ENCODE measurements at regions not wholly inside any gene's neighbourhood (a gene's known extent, or its start where the extent isn't known, plus 50 kb on each side); places are given as distances from the start of the nearest gene placed in this dataset.

GRCh38 chr10:86600296-86600695 lies 54.1 kb upstream of the OPN4 start:
- no peaks in the 10 kb centered on the region for H3K4me1 ChIP-seq (ENCODE audit: control insufficient read depth, extremely low read depth, insufficient read depth, low read length)
- no peak overlapping the region for H3K4me2 ChIP-seq (ENCODE audit: extremely low read depth, insufficient read depth, low read length)
- H3K9me3 ChIP-seq (ENCODE audit: control insufficient read depth, insufficient read depth, low read depth, low read length), result no peaks in the 10 kb centered on the region
- H3K36me3 ChIP-seq (ENCODE audit: control insufficient read depth, insufficient read depth, low read length), result no peaks in the 10 kb centered on the region
- H3K27me3 ChIP-seq (ENCODE audit: control insufficient read depth, insufficient read depth, low read length), result no peaks in the 10 kb centered on the region
- H3K9ac ChIP-seq (ENCODE audit: insufficient read depth, low read length), result no peak overlapping the region
- H4K20me1 ChIP-seq (ENCODE audit: control insufficient read depth, extremely low read depth, insufficient read depth, low read length), result no peaks in the 10 kb centered on the region
- H3K79me2 ChIP-seq (ENCODE audit: control insufficient read depth, insufficient read depth, low read length), result no peaks in the 10 kb centered on the region
- TF ChIP-seq EZH2 (IDR thresholded peaks at IDR 0.05; ENCODE audit: low read length, missing control alignments) (no peak), CTCF (conservative IDR thresholded peaks at IDR 0.05 in 1 of 2, IDR thresholded peaks at IDR 0.05 in 1 of 2; ENCODE audit: low read depth in 1 of 2, low read length in 2 of 2) (no peak)
- no peak overlapping the region for H3K27ac ChIP-seq (ENCODE audit: insufficient read depth, low read length)
- H3K4me3 ChIP-seq (replicated peaks in 1 of 4; ENCODE audit: control extremely low read depth in 1 of 4, insufficient read depth in 1 of 4, low read depth in 3 of 4, low read length in 4 of 4), result no peak overlapping the region
- DNase-seq (ENCODE audit: low read depth in 2 of 2), result no peak
- no peak overlapping the region for H2AFZ ChIP-seq (ENCODE audit: low read length)

DNA sequence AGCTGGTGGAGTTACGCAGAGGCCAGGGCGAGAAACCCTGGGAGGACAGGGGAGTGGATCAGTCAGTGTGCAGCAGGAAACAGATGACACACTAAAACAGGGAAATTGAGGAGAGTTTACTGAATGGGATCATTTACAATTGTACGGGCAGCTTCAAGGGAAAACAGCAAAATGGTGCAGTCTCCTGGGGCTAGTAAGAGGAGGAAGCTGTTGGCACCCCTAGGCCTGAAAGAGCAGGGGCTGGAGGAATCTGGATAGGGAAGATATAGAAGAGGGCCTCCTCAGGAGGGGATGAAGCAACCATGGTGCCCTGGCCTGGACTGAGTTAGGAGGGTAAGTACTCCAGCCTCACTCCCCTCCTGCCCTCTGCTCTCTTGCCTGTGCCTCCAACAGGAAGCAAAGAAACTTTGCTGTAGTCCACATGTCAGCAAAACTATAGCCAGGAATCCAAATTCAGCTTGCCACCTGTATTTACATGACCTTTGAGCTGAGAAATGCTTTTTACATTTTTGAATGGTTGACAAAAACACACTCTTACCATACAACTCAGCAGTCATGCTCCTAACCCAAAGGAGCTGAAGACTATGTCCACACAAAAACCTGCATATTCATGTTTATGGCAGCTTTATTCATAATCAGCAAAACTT lies 52.3 kb upstream of the OPN4 start:
- no peak for TF ChIP-seq CTCF (conservative IDR thresholded peaks at IDR 0.05 in 1 of 2, IDR thresholded peaks at IDR 0.05 in 1 of 2; ENCODE audit: low read depth in 1 of 2, low read length in 2 of 2)
- TF ChIP-seq EZH2 (IDR thresholded peaks at IDR 0.05; ENCODE audit: low read length, missing control alignments), result no peak

DNA sequence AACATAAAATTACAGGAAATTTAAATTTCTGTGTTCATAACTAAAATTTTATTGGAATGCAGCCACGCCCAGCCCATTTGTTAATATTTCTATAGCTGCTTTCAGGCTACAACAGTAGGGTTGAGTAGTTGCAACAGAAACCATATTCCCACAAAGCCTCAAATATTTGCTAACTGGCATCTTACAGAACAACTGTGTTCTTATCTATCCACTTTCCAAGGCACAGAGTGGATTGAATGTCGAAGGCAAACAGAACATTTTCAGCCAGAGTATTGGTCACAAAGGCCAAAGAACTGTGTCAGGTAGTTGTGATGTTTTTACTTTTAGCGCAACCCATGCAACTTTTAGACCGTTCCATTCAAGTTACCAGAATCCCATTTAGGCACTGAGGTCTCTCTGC lies 51.1 kb upstream of the OPN4 start:
- H3K27ac ChIP-seq (ENCODE audit: insufficient read depth, low read length), result no peak overlapping the region
- no peak overlapping the region for H3K9ac ChIP-seq (ENCODE audit: insufficient read depth, low read length)
- H3K27me3 ChIP-seq (ENCODE audit: control insufficient read depth, insufficient read depth, low read length), result no peaks in the 10 kb centered on the region
- no peak overlapping the region for H2AFZ ChIP-seq (ENCODE audit: low read length)
- no peaks in the 10 kb centered on the region for H3K9me3 ChIP-seq (ENCODE audit: control insufficient read depth, insufficient read depth, low read depth, low read length)
- no peak overlapping the region for H3K4me2 ChIP-seq (ENCODE audit: extremely low read depth, insufficient read depth, low read length)
- H3K79me2 ChIP-seq (ENCODE audit: control insufficient read depth, insufficient read depth, low read length), result no peaks in the 10 kb centered on the region
- no peak for TF ChIP-seq EZH2 (IDR thresholded peaks at IDR 0.05; ENCODE audit: low read length, missing control alignments)
- no peak for TF ChIP-seq CTCF (conservative IDR thresholded peaks at IDR 0.05 in 1 of 2, IDR thresholded peaks at IDR 0.05 in 1 of 2; ENCODE audit: low read depth in 1 of 2, low read length in 2 of 2)
- H3K4me3 ChIP-seq (replicated peaks in 1 of 4; ENCODE audit: control extremely low read depth in 1 of 4, insufficient read depth in 1 of 4, low read depth in 3 of 4, low read length in 4 of 4), result no peak overlapping the region
- H4K20me1 ChIP-seq (ENCODE audit: control insufficient read depth, extremely low read depth, insufficient read depth, low read length), result no peaks in the 10 kb centered on the region
- no peaks in the 10 kb centered on the region for H3K36me3 ChIP-seq (ENCODE audit: control insufficient read depth, insufficient read depth, low read length)
- H3K4me1 ChIP-seq (ENCODE audit: control insufficient read depth, extremely low read depth, insufficient read depth, low read length), result no peaks in the 10 kb centered on the region
- DNase-seq (ENCODE audit: low read depth in 2 of 2), result no peak

More for the DNA sequence above, 52.3 kb upstream of the OPN4 start:
- DNase-seq (ENCODE audit: low read depth in 2 of 2), result no peak
- Histone ChIP-seq H2AFZ (ENCODE audit: low read length) (no peak overlapping the region), H3K36me3 (ENCODE audit: control insufficient read depth, insufficient read depth, low read length) (no peaks in the 10 kb centered on the region), H4K20me1 (ENCODE audit: control insufficient read depth, extremely low read depth, insufficient read depth, low read length) (no peaks in the 10 kb centered on the region), H3K4me1 (ENCODE audit: control insufficient read depth, extremely low read depth, insufficient read depth, low read length) (no peaks in the 10 kb centered on the region), H3K79me2 (ENCODE audit: control insufficient read depth, insufficient read depth, low read length) (no peaks in the 10 kb centered on the region), H3K27me3 (ENCODE audit: control insufficient read depth, insufficient read depth, low read length) (no peaks in the 10 kb centered on the region), H3K4me3 (replicated peaks in 1 of 4; ENCODE audit: control extremely low read depth in 1 of 4, insufficient read depth in 1 of 4, low read depth in 3 of 4, low read length in 4 of 4) (no peak overlapping the region), H3K27ac (ENCODE audit: insufficient read depth, low read length) (no peak overlapping the region), H3K9ac (ENCODE audit: insufficient read depth, low read length) (no peak overlapping the region), H3K4me2 (ENCODE audit: extremely low read depth, insufficient read depth, low read length) (no peak overlapping the region), H3K9me3 (ENCODE audit: control insufficient read depth, insufficient read depth, low read depth, low read length) (no peaks in the 10 kb centered on the region)
